ENCODE measurements at regions not wholly inside any gene's neighbourhood (a gene's known extent, or its start where the extent isn't known, plus 50 kb on each side); places are given as distances from the start of the nearest gene placed in this dataset.

- TF ChIP-seq CTCF (IDR thresholded peaks at IDR 0.05; ENCODE audit: low read depth, low read length): no peak
- no peak for TF ChIP-seq EZH2phosphoT487 (IDR thresholded peaks at IDR 0.05; ENCODE audit: low read depth)
Observed at GRCh38 chr3:56970461-56970879, 90.0 kb upstream of the SPATA12 start.
